HG03469 (cell line): ENCODE measurements at regions not wholly inside any gene's neighbourhood (a gene's known extent, or its start where the extent isn't known, plus 50 kb on each side); places are given as distances from the start of the nearest gene placed in this dataset.
"Not testable (repeated sequence)": the region's sequence is repeated elsewhere in the genome, so short reads cannot be mapped to it uniquely, and the experiment has no call there.

Experiments
- ATAC-seq: cut with Tn5 transposase; IDR thresholded peaks from one replicate; pipeline ENCODE4 v1.9.1; 2021; ENCODE audit warnings: mild to moderate bottlenecking, moderate library complexity, moderate number of reproducible peaks; ENCODE audit not compliant: unreplicated experiment

DNA sequence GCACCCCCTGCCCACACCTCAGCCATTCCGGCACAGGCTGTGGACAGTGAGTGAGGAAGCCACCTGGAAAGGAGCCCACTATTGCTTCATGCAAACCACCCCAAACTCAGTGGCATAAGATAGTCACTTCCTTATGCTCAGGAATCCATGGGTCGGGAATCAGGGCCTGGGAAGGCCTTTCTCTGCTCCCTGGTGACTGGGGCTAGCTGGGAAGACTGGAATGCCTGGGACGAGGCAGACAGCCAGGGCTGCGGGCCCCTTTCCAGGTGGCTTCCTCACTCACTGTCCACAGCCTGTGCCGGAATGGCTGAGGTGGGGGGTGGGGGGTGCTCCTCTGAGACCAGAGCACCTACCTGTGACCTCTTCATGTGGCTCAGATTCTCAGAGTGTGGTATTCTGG, 74.1 kb upstream of the GRB10 start:
- ATAC-seq: no peak

DNA sequence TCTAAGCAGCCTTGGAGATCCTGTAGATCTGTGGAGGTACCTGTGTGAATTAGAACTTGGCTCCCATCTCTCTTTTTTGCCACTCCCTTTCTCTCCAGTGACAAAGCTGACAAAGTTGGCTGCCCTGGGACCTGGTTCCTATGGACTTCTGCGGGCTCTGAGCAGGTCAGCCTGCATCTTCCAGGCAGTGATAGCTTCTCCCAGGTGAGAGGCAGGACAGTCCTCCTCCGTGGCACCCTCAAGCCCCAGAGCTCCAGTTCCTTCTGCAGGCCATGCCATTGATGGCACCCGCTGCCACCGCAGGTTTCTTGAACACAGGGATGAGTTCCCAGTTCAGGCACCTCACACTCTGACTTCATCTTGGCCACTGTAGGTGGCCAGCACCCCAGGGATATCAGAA, 73.5 kb upstream of the GRB10 start:
- no peak for ATAC-seq

DNA sequence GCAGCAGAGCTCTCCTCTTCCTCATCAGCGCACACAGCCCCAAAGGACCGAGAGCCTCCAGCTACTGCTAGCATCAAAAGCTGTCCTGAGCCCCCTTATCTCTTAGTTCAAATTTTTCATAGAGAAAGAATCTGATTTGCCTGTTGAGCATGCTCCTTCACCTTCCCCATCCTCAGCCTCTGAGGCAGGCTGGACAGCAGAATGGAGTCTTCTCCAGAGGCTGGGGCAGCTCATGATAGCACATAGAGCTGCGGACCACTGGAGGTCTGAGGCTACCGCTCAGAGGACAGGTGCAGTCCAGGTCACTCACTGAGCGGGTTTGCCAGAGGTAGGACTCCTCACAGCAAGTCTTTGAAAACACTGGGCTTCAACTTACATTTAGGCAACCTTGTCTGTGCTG, 72.8 kb upstream of the GRB10 start:
- ATAC-seq: no peak

GRCh38 chr7:50854831-50855230, 72.1 kb upstream of the GRB10 start:
- ATAC-seq: no peak

DNA sequence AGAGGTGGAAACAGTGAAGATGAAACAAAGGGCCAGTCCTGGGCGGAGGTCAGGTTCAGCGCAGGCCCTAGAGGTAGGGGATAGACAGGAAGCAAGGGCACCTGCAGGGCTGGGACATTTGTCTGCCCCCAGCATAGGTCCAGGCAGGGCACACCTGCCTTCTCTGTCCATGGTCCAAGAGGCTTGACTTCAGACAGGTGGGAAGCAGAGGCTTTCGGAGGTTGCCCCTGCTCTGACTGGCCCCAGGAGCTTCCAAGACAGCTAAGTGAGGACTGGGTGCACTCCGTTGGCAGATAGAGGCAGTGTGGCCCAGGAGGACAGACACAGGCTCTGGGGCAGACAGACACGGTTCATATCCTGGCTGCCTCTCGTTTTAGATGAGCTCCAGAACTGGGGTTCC, 71.6 kb upstream of the GRB10 start:
- no peak for ATAC-seq

DNA sequence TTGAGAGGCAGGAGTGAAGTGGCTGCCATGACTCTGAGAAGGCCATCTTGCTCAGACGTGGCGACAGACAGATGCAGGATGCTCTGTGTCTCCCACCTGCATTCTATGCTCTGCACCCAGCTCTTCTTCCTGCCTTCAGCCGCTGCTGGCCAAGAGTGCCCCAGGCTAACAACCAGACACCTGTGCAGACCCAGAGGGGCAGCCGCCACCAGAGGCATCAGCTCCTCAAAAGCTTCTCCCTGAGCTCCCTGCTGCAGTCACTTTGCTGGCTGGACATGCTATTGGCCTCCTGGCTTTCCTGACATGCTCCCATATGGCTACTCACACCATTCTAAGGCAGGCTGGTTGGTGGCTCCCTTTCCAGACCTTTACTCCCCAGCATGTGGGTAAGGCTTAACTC, 70.6 kb upstream of the GRB10 start:
- no peak for ATAC-seq

- no peak for ATAC-seq
Observed at GRCh38 chr7:50852901-50853300, 70.2 kb upstream of the GRB10 start.

- ATAC-seq: no peak
Observed at GRCh38 chr7:50851891-50852290, 69.2 kb upstream of the GRB10 start.

- ATAC-seq: no peak
Observed at GRCh38 chr7:50851451-50851850, 68.8 kb upstream of the GRB10 start.

DNA sequence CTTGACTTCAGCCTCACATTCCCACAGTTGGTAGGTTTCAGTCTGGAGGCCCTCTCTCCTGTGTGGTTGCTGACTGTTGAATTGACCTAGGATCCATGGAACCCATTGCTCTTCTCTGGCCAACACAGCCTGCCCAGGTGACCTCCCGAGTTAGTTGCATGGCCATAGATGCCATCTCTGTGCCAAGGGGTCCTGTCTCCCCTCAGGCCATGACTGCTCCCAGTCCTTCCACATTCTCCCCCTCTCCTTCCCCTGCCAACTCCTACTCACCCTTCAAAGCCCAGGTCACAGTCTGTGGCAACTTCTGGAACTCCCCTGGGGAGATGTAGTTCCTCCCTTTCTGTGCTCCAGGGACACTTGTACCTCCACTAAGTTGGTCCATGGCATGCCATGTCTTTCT, 67.3 kb upstream of the GRB10 start:
- ATAC-seq: no peak

GRCh38 chr7:50848203-50848602, 65.5 kb upstream of the GRB10 start:
- ATAC-seq: no peak

- ATAC-seq: not testable (repeated sequence)
Observed at GRCh38 chr7:50844861-50845260, 62.2 kb upstream of the GRB10 start.

DNA sequence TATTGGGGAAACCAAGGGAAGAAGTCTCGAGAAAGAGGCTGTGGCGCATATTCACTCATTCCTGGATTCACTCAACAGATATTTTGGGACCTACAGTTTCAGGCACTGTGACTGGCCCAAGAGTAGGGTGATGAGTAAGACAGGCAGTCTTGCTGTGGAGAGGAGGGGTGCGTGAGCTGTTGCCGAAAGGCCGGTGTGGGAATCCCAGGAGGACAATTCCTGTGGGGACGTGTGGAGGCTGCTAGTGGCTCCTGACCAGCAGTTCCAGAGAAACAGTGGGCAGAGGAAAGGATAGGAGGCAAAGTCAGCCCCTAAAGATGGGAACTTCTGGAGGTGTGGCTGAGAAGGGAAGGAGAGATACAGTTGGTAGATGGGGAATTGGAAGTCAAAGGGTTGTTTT, 59.3 kb upstream of the GRB10 start:
- ATAC-seq: no peak

DNA sequence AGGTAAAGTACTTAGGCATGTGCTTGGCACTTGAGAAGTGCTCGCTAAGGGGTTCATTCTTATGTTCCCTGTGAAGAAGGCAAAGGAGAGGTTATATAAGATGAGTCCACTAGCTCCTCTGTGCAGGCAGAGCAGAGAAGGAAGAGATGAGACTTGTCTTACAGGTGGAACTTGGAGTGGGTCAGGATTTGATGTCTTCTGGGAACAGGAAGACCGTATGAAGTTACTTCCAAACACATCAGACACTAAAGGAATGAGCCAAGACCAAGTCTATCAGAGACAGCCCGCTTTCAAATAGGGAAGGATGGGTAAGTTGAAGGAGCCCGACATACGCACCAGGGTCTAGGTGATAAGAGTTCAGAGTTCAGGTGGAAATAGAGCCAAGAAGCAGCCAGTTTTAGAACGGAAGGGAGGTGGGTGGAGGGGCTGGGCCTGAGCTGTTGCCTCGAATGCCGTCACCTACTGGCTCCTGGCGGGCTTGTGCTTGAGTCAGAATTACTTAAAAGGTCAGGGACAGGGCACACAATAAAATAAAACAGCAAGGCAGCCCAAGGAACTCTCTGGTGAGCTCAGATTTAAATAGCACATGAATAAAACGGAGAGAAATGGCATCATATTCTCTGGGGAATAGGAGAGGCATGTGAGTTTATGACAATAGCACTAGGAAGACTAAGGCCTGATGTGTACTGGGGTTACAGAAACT, 56.1 kb upstream of the GRB10 start:
- no peak for ATAC-seq

DNA sequence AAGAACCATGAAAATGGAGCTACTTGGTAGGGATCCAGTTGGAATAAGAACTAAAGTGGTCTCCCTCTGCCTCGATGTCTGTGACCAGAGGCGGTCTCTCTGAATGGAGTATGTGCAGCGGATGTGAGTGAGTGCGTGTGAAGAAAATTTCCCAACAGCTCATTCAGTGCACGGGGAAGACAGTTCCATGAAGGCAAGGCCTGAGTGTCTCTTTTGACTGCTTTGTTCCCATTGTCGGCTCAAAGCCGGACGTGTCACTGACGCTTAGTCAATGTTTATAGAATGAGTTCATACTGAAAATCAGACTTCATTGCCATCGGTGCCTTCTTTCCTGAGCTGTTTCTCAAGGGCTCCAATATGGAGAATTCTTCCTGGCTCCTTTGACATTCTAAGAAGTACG, 55.3 kb upstream of the GRB10 start:
- ATAC-seq: no peak

DNA sequence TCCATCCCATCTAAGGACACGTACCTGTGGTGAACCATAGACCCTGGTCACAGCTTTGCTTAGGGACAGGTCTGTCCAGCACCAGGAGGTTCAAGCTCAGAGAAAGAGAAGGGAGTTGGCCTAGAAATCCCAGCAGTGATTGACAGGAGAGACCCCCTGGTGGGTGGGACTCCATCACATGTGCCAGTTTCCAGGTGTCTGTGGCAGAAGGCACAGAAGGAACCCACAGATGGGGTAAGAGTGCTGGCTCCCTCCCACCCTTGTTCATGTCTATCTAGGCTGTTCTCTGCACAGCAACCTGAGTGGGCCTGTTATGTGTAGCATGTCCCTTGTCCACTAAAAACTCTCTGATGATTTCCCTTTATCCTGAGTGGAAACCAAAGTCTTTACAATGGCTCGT, 54.0 kb upstream of the GRB10 start:
- ATAC-seq: no peak

DNA sequence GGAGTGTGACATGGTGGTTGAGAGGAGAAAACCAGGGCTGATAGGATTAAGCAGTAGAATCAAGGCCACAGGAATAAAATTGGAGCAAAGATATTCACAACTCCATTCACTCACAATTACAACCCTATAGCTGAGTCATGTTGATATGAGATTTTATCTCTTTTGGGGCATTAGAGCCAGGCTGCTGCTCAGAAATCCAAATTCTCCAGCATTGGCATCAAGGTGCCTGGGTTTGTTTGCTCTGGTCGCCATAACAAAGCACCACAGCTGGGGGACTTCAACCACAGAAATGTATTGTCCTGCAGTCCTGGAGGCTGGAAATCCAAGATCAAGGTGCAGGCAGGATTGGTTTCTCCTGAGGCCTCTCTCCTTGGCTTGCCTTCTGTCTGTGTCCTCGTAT, 52.5 kb upstream of the GRB10 start:
- no peak for ATAC-seq

GRCh38 chr7:50834679-50835078, 52.0 kb upstream of the GRB10 start:
- ATAC-seq: no peak

DNA sequence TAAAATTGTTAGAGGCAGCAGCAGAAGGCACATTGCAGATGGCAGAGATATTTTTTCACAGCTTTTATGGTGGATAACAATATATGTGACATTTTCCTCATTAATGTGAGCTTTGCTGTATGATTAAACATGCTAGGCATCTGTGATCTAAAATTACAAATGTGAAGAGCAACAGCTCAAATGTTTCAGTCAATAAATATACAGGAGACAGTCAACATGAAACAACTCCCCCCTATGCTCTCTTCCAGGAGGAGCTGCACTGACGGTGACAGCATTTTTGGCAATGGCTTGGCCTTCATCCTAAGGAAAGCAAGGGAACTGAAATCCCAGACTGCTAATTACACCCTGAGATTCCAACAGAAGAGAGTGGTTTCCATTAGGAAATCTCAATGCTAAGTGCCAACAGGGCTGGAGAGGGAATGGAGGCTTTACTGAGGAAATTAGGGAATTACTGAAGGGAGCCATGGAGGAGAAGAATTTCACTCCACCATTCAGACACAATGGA, 51.4 kb upstream of the GRB10 start:
- no peak for ATAC-seq

DNA sequence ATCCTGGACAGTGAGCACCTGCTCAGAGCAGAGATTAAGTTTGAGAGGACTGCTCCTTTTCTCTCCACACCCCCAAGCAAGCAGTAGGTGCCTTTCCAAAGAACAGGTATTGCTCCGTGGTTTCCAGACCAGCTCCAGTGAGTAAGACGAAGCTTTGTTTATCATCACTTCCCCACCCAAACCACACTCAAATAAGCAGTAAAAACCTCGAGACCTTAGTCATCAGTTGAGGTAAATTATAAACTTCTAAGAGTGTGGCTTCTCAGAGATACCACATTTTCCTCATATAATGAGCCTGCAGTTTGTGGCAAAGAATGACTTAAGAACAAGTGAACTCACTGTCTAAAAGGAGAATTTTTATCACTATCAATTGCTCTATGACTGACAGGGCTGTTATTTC, 50.0 kb upstream of the GRB10 start:
- no peak for ATAC-seq
